Osteoblast (primary cell): ENCODE measurements at regions not wholly inside any gene's neighbourhood (a gene's known extent, or its start where the extent isn't known, plus 50 kb on each side); places are given as distances from the start of the nearest gene placed in this dataset.

Source experiments
- DNase-seq: peaks from one replicate; pipeline ENCODE4 v3.0.0; 2011; ENCODE audit warnings: low spot score, mixed read lengths; ENCODE audit not compliant: insufficient read length; ENCODE audit errors: missing footprints
- H2AFZ ChIP-seq: 2 replicates; pipeline ENCODE4 v1.6.0; 2011; ENCODE audit warnings: mild to moderate bottlenecking, low read length
- H3K27ac ChIP-seq: 2 replicates; pipeline ENCODE4 v1.5.1; 2011; ENCODE audit warnings: mild to moderate bottlenecking, low read depth, low read length, moderate library complexity
- H3K27me3 ChIP-seq: 2 replicates; pipeline ENCODE4 v1.6.0; 2012; ENCODE audit warnings: mild to moderate bottlenecking, control low read depth, inconsistent platforms, low read length, moderate library complexity; ENCODE audit not compliant: insufficient read depth
- H3K36me3 ChIP-seq: 2 replicates; pipeline ENCODE4 v1.5.1; 2011; ENCODE audit warnings: mild to moderate bottlenecking, low read length, control low read depth, moderate library complexity; ENCODE audit not compliant: insufficient read depth
- H3K4me1 ChIP-seq: 2 replicates; pipeline ENCODE4 v1.5.1; 2011; ENCODE audit warnings: mild to moderate bottlenecking, low read length, control low read depth, moderate library complexity; ENCODE audit not compliant: insufficient read depth
- H3K4me2 ChIP-seq: 2 replicates; pipeline ENCODE4 v1.6.0; 2011; ENCODE audit warnings: mild to moderate bottlenecking, low read length; ENCODE audit not compliant: insufficient read depth
- H3K4me3 ChIP-seq: fragments of 200-600 bp; sonication (generic); 3 replicates; pipeline ENCODE4 v1.5.1; 2012; ENCODE audit warnings: mild to moderate bottlenecking, low read length, inconsistent platforms; ENCODE audit not compliant: insufficient read depth
- H3K79me2 ChIP-seq: 2 replicates; pipeline ENCODE4 v1.6.0; 2012; ENCODE audit warnings: mild to moderate bottlenecking, low read length, control low read depth, inconsistent platforms; ENCODE audit not compliant: insufficient read depth
- H3K9me3 ChIP-seq: 2 replicates; pipeline ENCODE4 v1.5.1; 2011; ENCODE audit warnings: low read depth, low read length, control low read depth
- H4K20me1 ChIP-seq: 2 replicates; pipeline ENCODE4 v1.6.0; 2012; ENCODE audit warnings: mild to moderate bottlenecking, low read length, control low read depth; ENCODE audit not compliant: insufficient read depth
- CTCF ChIP-seq: IDR thresholded peaks from 2 replicates; pipeline ENCODE4 v1.5.1; 2011; ENCODE audit warnings: mild to moderate bottlenecking, low read depth, low read length, moderate library complexity; ENCODE audit errors: extremely low read depth

GRCh38 chr2:6370753-6371551 is 494.8 kb downstream of the CMPK2 start:
- Histone ChIP-seq H3K9me3 (peaks cover 2% of the 10 kb centered on the region), H3K27me3 (no peaks in the 10 kb centered on the region), H4K20me1 (no peaks in the 10 kb centered on the region), H3K27ac (no peak overlapping the region), H3K36me3 (no peaks in the 10 kb centered on the region), H3K79me2 (no peaks in the 10 kb centered on the region), H3K4me2 (no peak overlapping the region), H3K4me1 (no peaks in the 10 kb centered on the region), H2AFZ (no peak overlapping the region), H3K4me3 (no peak overlapping the region)
- no peak for TF ChIP-seq CTCF
- no peak for DNase-seq

- Histone ChIP-seq H3K27ac (no peak overlapping the region), H3K4me2 (no peak overlapping the region)
Observed at GRCh38 chr2:6372317-6372901, 493.3 kb downstream of the CMPK2 start.

GRCh38 chr2:6381326-6381725 is 484.4 kb downstream of the CMPK2 start:
- Histone ChIP-seq H3K9me3 (peaks cover 3% of the 10 kb centered on the region), H2AFZ (no peak overlapping the region), H3K36me3 (no peaks in the 10 kb centered on the region), H3K79me2 (no peaks in the 10 kb centered on the region), H3K4me3 (no peak overlapping the region), H4K20me1 (no peaks in the 10 kb centered on the region), H3K27ac (no peak overlapping the region), H3K27me3 (no peaks in the 10 kb centered on the region), H3K4me2 (no peak overlapping the region), H3K4me1 (no peaks in the 10 kb centered on the region)
- no peak for TF ChIP-seq CTCF
- DNase-seq = no peak

More at GRCh38 chr2:6372317-6372901, 493.3 kb downstream of the CMPK2 start:
- no peak for TF ChIP-seq CTCF
- Histone ChIP-seq H3K36me3 (no peaks in the 10 kb centered on the region), H3K9me3 (peaks cover under 1% of the 10 kb centered on the region), H3K79me2 (no peaks in the 10 kb centered on the region), H3K27me3 (no peaks in the 10 kb centered on the region), H4K20me1 (no peaks in the 10 kb centered on the region), H2AFZ (no peak overlapping the region), H3K4me3 (no peak overlapping the region), H3K4me1 (no peaks in the 10 kb centered on the region)
- DNase-seq = no peak

- no peaks in the 10 kb centered on the region for H3K36me3 ChIP-seq
- H4K20me1 ChIP-seq = no peaks in the 10 kb centered on the region
- H3K9me3 ChIP-seq = peaks cover 5% of the 10 kb centered on the region
- DNase-seq = no peak
- no peaks in the 10 kb centered on the region for H3K27me3 ChIP-seq
- TF ChIP-seq CTCF = no peak
- H3K79me2 ChIP-seq = no peaks in the 10 kb centered on the region
- H3K4me3 ChIP-seq = no peak overlapping the region
- H3K4me2 ChIP-seq = no peak overlapping the region
- H2AFZ ChIP-seq = no peak overlapping the region
- H3K27ac ChIP-seq = no peak overlapping the region
- no peaks in the 10 kb centered on the region for H3K4me1 ChIP-seq
Observed at GRCh38 chr2:6384341-6384740, 481.4 kb downstream of the CMPK2 start.
